NCI-H82 treated with DMSO at 0.1 percent for 48 hours (cell line): ENCODE measurements at regions not wholly inside any gene's neighbourhood (a gene's known extent, or its start where the extent isn't known, plus 50 kb on each side); places are given as distances from the start of the nearest gene placed in this dataset.
A peak's percentile ranks its signal among the peaks of the same experiment; 100 is the strongest.

Experiments used
- DNase-seq: peaks from one replicate; lab custom pipeline; 2025; ENCODE audit not compliant: unreplicated experiment; lab: John Stamatoyannopoulos, UW

GRCh38 chr12:78764913-78765312 lies 99.7 kb upstream of the SYT1 start:
- DNase-seq = no peak

GRCh38 chr12:78767264-78767981 lies 97.2 kb upstream of the SYT1 start:
- DNase-seq = no peak

GRCh38 chr12:78778339-78778738 lies 86.2 kb upstream of the SYT1 start:
- no peak for DNase-seq

- DNase-seq = peak; percentile 55
These were observed 77.0 kb upstream of the SYT1 start for GRCh38 chr12:78787576-78787975.

- no peak for DNase-seq
These were observed 74.4 kb upstream of the SYT1 start for GRCh38 chr12:78790148-78790547.

- no peak for DNase-seq
These were observed 72.4 kb upstream of the SYT1 start for GRCh38 chr12:78792052-78792698.

- no peak for DNase-seq
These were observed 71.1 kb upstream of the SYT1 start for GRCh38 chr12:78793491-78793890.

GRCh38 chr12:78793982-78794381 lies 70.6 kb upstream of the SYT1 start:
- DNase-seq = no peak

GRCh38 chr12:78795934-78796445 lies 68.6 kb upstream of the SYT1 start:
- DNase-seq = no peak

GRCh38 chr12:78797196-78797931 lies 67.2 kb upstream of the SYT1 start:
- no peak for DNase-seq

GRCh38 chr12:78799649-78800048 lies 64.9 kb upstream of the SYT1 start:
- DNase-seq = peak; percentile 94

- DNase-seq = no peak
These were observed 62.0 kb upstream of the SYT1 start for GRCh38 chr12:78802593-78802992.

GRCh38 chr12:78804262-78804661 lies 60.3 kb upstream of the SYT1 start:
- no peak for DNase-seq
